Endodermal cell (in vitro differentiated cells): ENCODE measurements at regions not wholly inside any gene's neighbourhood (a gene's known extent, or its start where the extent isn't known, plus 50 kb on each side); places are given as distances from the start of the nearest gene placed in this dataset.

Experiments
- DNase-seq: peaks from one replicate; pipeline ENCODE4 v3.0.0-alpha.2; 2017
- H3K27ac ChIP-seq: 2 replicates; pipeline ENCODE4 v1.5.1; 2013; ENCODE audit warnings: mild to moderate bottlenecking, low read depth, low read length, moderate library complexity
- H3K27me3 ChIP-seq: 2 replicates; pipeline ENCODE4 v1.6.1; 2013; ENCODE audit warnings: mild to moderate bottlenecking, low read length, moderate library complexity; ENCODE audit not compliant: insufficient read depth, control insufficient read depth, poor library complexity, severe bottlenecking
- H3K36me3 ChIP-seq: 2 replicates; pipeline ENCODE4 v1.7.0; 2013; ENCODE audit warnings: mild to moderate bottlenecking, low read length, moderate library complexity; ENCODE audit not compliant: control insufficient read depth, insufficient read depth
- H3K4me1 ChIP-seq: one replicate; pipeline ENCODE4 v1.7.0; 2013; ENCODE audit warnings: low read length; ENCODE audit not compliant: control insufficient read depth, insufficient read depth
- H3K4me3 ChIP-seq: 2 replicates; pipeline ENCODE4 v1.5.1; 2013; ENCODE audit warnings: mild to moderate bottlenecking, low read length, moderate library complexity
- H3K9ac ChIP-seq: 2 replicates; pipeline ENCODE4 v1.6.1; 2013; ENCODE audit warnings: mild to moderate bottlenecking, low read length, moderate library complexity; ENCODE audit not compliant: poor library complexity, severe bottlenecking; ENCODE audit errors: extremely low read depth
- H3K9me3 ChIP-seq: 2 replicates; pipeline ENCODE4 v1.6.1; 2013; ENCODE audit warnings: mild to moderate bottlenecking, low read length, moderate library complexity; ENCODE audit not compliant: control insufficient read depth
- H3K27ac Mint-ChIP-seq: 2 replicates; pipeline ENCODE4 v1.8.0; 2020; ENCODE audit warnings: mixed read lengths
- H3K27me3 Mint-ChIP-seq: 2 replicates; pipeline ENCODE4 v1.8.0; 2021; ENCODE audit warnings: mild to moderate bottlenecking, mixed read lengths; ENCODE audit not compliant: insufficient read depth
- H3K36me3 Mint-ChIP-seq: 2 replicates; pipeline ENCODE4 v1.8.0; 2020; ENCODE audit warnings: low read depth, mixed read lengths
- H3K4me1 Mint-ChIP-seq: 2 replicates; pipeline ENCODE4 v1.8.0; 2020; ENCODE audit warnings: mixed read lengths
- H3K4me3 Mint-ChIP-seq: 2 replicates; pipeline ENCODE4 v1.8.0; 2020; ENCODE audit warnings: mild to moderate bottlenecking, moderate library complexity, mixed read lengths
- H3K9me3 Mint-ChIP-seq: 2 replicates; pipeline ENCODE4 v1.8.0; 2020; ENCODE audit warnings: mild to moderate bottlenecking, mixed read lengths
- WGBS, 2 experiments: methylation state at CpG; one replicate each; pipeline versions ENCODE4 v1.1.5 to v1.1.7; 2013; ENCODE audit warnings: missing lambda C conversion rate in 2 of 2, mixed read lengths in 1 of 2; ENCODE audit not compliant: insufficient coverage in 1 of 2, insufficient read length in 1 of 2; 5-methylcytosine and 5-hydroxymethylcytosine counted together
- TF ChIP-seq, protein P1 (sequence below): fragments of 200-600 bp; sonication (generic); conservative IDR thresholded peaks from 2 replicates; pipeline ENCODE4 v1.5.0; 2021; ENCODE audit warnings: antibody characterized with exemption, mild to moderate bottlenecking

DNA sequence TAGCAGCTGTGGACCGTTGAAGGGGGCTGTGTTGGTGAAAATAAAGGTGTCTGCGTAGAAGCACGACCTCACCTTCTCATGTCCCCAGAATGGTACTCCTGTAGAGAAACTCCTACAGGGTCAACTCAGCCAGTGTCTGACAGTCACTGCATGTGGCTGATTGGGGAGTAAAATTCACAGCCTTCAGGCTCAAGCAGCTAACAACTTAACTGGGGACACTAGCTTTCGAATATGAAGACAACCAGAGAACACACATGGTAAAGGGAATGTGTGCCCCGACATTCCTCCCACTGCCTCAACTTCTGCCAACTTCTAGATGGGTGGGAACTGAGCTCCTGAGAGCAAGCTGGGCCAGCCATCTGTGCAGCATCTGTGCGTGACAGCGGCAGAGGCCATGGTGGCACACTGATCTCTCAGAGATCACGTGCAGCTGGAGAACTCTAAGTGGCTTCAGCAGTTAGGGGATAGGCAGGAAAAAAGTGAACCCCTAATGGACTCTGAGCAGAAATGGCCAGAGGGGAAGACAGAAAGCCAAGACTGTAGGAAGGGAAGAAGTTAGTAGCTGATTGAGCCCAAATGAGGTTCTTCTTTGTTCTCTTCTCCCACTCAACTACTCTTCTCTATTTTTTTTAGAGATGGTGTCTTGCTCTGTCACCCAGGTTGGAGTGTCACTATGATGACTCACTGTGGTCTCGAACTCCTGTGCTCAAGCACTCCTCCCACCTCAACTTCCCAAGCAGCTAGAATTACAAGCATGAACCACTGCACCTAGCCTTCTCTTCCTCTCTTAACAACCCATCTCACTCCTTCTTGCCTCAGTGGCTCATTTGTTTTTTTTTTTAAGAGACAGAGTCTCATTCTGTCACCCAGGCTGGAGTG is 280.8 kb downstream of the ZEB1 start:
- Mint-ChIP-seq H3K27ac (no peak overlapping the region), H3K9me3 (no peaks in the 10 kb centered on the region), H3K4me1 (peaks cover 2% of the 10 kb centered on the region), H3K4me3 (no peak overlapping the region), H3K36me3 (no peaks in the 10 kb centered on the region), H3K27me3 (peaks cover 3% of the 10 kb centered on the region)
- TF ChIP-seq, protein P1, sequence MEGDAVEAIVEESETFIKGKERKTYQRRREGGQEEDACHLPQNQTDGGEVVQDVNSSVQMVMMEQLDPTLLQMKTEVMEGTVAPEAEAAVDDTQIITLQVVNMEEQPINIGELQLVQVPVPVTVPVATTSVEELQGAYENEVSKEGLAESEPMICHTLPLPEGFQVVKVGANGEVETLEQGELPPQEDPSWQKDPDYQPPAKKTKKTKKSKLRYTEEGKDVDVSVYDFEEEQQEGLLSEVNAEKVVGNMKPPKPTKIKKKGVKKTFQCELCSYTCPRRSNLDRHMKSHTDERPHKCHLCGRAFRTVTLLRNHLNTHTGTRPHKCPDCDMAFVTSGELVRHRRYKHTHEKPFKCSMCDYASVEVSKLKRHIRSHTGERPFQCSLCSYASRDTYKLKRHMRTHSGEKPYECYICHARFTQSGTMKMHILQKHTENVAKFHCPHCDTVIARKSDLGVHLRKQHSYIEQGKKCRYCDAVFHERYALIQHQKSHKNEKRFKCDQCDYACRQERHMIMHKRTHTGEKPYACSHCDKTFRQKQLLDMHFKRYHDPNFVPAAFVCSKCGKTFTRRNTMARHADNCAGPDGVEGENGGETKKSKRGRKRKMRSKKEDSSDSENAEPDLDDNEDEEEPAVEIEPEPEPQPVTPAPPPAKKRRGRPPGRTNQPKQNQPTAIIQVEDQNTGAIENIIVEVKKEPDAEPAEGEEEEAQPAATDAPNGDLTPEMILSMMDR, result no peak
- no peaks in the 10 kb centered on the region for H3K27me3 ChIP-seq
- H3K36me3 ChIP-seq, result no peaks in the 10 kb centered on the region
- DNase-seq, result no peak
- no peaks in the 10 kb centered on the region for H3K4me1 ChIP-seq
- H3K4me3 ChIP-seq, result no peak overlapping the region
- no peaks in the 10 kb centered on the region for H3K9me3 ChIP-seq
- no peak overlapping the region for H3K27ac ChIP-seq
- H3K9ac ChIP-seq, result no peak overlapping the region
- 92 to 96% methylated on average over 7 to 9 of the region's 9 CpGs for WGBS, 2 experiments

DNA sequence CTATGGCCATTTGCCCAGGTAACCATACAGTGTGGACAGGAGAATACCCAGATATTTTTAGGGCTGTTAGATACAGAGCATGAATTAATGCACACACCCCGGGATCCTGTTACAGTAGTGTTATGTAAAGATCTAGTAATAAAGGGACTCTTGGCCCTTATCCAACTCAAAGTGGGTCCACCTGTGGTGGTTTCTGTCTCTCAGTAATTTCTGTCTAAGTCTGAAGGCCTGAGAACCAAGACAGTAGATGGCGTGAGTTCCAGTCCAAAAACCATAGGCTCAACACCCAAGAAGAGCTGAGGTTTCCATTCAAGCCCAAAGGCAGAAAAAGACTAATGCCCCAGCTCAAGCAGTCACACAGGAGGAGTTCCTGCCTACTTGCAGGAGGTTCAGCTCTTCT is 277.7 kb downstream of the ZEB1 start:
- Histone ChIP-seq H3K9ac (no peak overlapping the region), H3K4me3 (no peak overlapping the region), H3K4me1 (no peaks in the 10 kb centered on the region), H3K9me3 (peaks cover 4% of the 10 kb centered on the region), H3K27me3 (no peaks in the 10 kb centered on the region), H3K27ac (no peak overlapping the region), H3K36me3 (no peaks in the 10 kb centered on the region)
- no peak for DNase-seq
- Mint-ChIP-seq H3K9me3 (peaks cover 6% of the 10 kb centered on the region), H3K36me3 (no peaks in the 10 kb centered on the region), H3K27ac (no peak overlapping the region), H3K4me3 (no peak overlapping the region), H3K4me1 (peaks cover 2% of the 10 kb centered on the region), H3K27me3 (peaks cover 3% of the 10 kb centered on the region)
- 89 to 95% methylated on average over 1 to 2 of the region's 2 CpGs for WGBS, 2 experiments
- TF ChIP-seq, protein P1, result no peak

GRCh38 chr10:31595992-31596391 is 277.0 kb downstream of the ZEB1 start:
- H3K4me1 ChIP-seq, result no peaks in the 10 kb centered on the region
- Mint-ChIP-seq H3K9me3 (peaks cover 6% of the 10 kb centered on the region), H3K36me3 (no peaks in the 10 kb centered on the region), H3K27me3 (no peaks in the 10 kb centered on the region), H3K27ac (no peak overlapping the region), H3K4me3 (no peak overlapping the region), H3K4me1 (peaks cover 2% of the 10 kb centered on the region)
- H3K9ac ChIP-seq, result no peak overlapping the region
- H3K36me3 ChIP-seq, result no peaks in the 10 kb centered on the region
- no peak overlapping the region for H3K27ac ChIP-seq
- H3K4me3 ChIP-seq, result no peak overlapping the region
- 64% methylated on average over 3 of the region's 3 CpGs for WGBS, 2 experiments
- DNase-seq, result no peak
- H3K9me3 ChIP-seq, result peaks cover 4% of the 10 kb centered on the region
- H3K27me3 ChIP-seq, result no peaks in the 10 kb centered on the region
- TF ChIP-seq, protein P1, result no peak
